ENCODE measurements at regions not wholly inside any gene's neighbourhood (a gene's known extent, or its start where the extent isn't known, plus 50 kb on each side); places are given as distances from the start of the nearest gene placed in this dataset.

DNA sequence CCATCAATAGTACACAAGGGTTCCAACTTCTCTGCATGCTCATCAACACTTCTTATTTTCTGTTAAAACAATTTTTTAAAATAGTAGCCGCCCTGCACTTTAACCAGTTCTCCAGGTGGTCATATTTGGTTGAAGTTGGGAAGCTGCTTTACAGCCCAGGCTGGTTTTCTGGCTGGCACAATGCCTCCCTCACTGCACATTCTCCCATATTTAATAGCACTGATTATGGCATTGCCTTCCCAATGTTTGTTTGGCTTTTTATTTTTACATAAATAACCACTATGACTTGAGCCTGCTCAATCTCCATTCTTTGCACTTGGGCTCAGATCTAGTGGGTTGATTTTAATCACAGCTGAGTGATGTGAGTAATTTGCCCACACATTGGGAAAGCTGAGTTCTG lies 111.9 kb upstream of the MAP4K3 start:
- no peaks in the 10 kb centered on the region for H3K36me3 ChIP-seq (ENCODE audit: control insufficient read depth in 4 of 4, insufficient read depth in 3 of 4, low read depth in 1 of 4, low read length in 3 of 4)
- H3K27ac ChIP-seq (ENCODE audit: low read depth in 1 of 2, low read length in 2 of 2) = no peak overlapping the region
- no peaks in the 10 kb centered on the region for H3K9me3 ChIP-seq (ENCODE audit: control insufficient read depth in 4 of 4, low read length in 3 of 4)
- 94% methylated on average over 1 of the region's 1 CpG for WGBS
- H3K4me3 ChIP-seq (ENCODE audit: low read depth in 1 of 3, low read length in 3 of 3) = no peak overlapping the region
- H3K9ac ChIP-seq (ENCODE audit: low read depth in 1 of 2, low read length in 2 of 2) = no peak overlapping the region
- H3K27me3 ChIP-seq (ENCODE audit: control insufficient read depth in 4 of 4, insufficient read depth in 4 of 4, low read length in 3 of 4) = no peaks in the 10 kb centered on the region
- no peak for DNase-seq (ENCODE audit: low spot score)
- H3K4me1 ChIP-seq (ENCODE audit: control insufficient read depth in 4 of 4, insufficient read depth in 4 of 4, low read length in 3 of 4) = peaks cover 0 to 18% (median 13%) of the 10 kb centered on the region in 4 donors
- TF ChIP-seq EGR1 (IDR thresholded peaks at IDR 0.05; ENCODE audit: low read depth in 2 of 2) = no peak
- TF ChIP-seq, protein P1, sequence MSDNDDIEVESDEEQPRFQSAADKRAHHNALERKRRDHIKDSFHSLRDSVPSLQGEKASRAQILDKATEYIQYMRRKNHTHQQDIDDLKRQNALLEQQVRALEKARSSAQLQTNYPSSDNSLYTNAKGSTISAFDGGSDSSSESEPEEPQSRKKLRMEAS (IDR thresholded peaks at IDR 0.05) = no peak
- TF ChIP-seq FOXA2 (IDR thresholded peaks at IDR 0.05) = no peak
- no peak for TF ChIP-seq HNF4G (IDR thresholded peaks at IDR 0.05)
- TF ChIP-seq SP1 (IDR thresholded peaks at IDR 0.05) = no peak
- TF ChIP-seq NR2F2 (IDR thresholded peaks at IDR 0.05) = no peak
- TF ChIP-seq JUND (IDR thresholded peaks at IDR 0.05) = no peak
- TF ChIP-seq, protein P2, sequence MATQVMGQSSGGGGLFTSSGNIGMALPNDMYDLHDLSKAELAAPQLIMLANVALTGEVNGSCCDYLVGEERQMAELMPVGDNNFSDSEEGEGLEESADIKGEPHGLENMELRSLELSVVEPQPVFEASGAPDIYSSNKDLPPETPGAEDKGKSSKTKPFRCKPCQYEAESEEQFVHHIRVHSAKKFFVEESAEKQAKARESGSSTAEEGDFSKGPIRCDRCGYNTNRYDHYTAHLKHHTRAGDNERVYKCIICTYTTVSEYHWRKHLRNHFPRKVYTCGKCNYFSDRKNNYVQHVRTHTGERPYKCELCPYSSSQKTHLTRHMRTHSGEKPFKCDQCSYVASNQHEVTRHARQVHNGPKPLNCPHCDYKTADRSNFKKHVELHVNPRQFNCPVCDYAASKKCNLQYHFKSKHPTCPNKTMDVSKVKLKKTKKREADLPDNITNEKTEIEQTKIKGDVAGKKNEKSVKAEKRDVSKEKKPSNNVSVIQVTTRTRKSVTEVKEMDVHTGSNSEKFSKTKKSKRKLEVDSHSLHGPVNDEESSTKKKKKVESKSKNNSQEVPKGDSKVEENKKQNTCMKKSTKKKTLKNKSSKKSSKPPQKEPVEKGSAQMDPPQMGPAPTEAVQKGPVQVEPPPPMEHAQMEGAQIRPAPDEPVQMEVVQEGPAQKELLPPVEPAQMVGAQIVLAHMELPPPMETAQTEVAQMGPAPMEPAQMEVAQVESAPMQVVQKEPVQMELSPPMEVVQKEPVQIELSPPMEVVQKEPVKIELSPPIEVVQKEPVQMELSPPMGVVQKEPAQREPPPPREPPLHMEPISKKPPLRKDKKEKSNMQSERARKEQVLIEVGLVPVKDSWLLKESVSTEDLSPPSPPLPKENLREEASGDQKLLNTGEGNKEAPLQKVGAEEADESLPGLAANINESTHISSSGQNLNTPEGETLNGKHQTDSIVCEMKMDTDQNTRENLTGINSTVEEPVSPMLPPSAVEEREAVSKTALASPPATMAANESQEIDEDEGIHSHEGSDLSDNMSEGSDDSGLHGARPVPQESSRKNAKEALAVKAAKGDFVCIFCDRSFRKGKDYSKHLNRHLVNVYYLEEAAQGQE (IDR thresholded peaks at IDR 0.05) = no peak
- TF ChIP-seq HNF4A (conservative IDR thresholded peaks at IDR 0.05) = no peak
- TF ChIP-seq RXRA (IDR thresholded peaks at IDR 0.05) = no peak
- TF ChIP-seq, protein P3, sequence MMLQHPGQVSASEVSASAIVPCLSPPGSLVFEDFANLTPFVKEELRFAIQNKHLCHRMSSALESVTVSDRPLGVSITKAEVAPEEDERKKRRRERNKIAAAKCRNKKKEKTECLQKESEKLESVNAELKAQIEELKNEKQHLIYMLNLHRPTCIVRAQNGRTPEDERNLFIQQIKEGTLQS (IDR thresholded peaks at IDR 0.05) = no peak
- no peak for TF ChIP-seq RAD21 (IDR thresholded peaks at IDR 0.05)
- TF ChIP-seq, protein P4, sequence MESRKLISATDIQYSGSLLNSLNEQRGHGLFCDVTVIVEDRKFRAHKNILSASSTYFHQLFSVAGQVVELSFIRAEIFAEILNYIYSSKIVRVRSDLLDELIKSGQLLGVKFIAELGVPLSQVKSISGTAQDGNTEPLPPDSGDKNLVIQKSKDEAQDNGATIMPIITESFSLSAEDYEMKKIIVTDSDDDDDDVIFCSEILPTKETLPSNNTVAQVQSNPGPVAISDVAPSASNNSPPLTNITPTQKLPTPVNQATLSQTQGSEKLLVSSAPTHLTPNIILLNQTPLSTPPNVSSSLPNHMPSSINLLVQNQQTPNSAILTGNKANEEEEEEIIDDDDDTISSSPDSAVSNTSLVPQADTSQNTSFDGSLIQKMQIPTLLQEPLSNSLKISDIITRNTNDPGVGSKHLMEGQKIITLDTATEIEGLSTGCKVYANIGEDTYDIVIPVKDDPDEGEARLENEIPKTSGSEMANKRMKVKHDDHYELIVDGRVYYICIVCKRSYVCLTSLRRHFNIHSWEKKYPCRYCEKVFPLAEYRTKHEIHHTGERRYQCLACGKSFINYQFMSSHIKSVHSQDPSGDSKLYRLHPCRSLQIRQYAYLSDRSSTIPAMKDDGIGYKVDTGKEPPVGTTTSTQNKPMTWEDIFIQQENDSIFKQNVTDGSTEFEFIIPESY (IDR thresholded peaks at IDR 0.05) = no peak
- no peak for TF ChIP-seq FOXA1 (IDR thresholded peaks at IDR 0.05)

DNA sequence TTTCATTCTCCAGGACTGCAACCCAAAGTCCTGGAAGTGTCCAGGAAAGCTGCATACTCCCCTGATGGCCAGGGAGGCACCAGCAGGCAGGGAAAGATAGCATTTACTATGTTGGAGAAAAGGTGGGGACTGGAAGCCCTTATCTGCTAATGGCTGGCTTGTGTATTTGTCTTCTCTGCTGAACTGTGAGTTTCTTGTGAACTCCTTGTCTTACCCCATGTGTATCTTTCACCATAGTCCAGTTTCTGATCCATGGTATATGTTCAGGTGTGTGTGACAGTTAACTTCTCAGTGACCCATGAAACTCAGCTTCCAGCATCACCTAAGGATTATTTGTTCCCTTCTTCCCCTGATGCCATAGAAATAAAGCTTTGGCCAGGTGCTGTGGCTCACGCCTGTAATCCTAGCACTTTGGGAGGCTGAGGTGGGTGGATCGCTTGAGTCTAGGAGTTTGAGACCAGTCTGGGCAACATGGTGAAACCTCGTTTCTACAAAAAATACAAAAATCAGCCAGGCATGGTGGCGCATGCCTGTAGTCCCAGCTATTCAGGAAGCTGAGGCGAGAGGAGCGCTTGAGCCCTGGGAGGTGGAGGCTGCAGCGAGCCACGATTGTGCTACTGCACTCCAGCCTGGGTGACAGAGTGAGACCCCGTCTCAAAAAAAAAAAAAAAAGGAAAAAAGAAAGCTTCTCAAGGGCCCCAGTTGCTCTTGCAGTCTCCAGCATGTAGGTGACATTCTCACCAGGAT lies 112.8 kb upstream of the MAP4K3 start:
- Histone ChIP-seq H3K4me1 (ENCODE audit: control insufficient read depth in 4 of 4, insufficient read depth in 4 of 4, low read length in 3 of 4) (peaks cover 0 to 18% (median 13%) of the 10 kb centered on the region in 4 donors), H3K4me3 (ENCODE audit: low read depth in 1 of 3, low read length in 3 of 3) (no peak overlapping the region), H3K36me3 (ENCODE audit: control insufficient read depth in 4 of 4, insufficient read depth in 3 of 4, low read depth in 1 of 4, low read length in 3 of 4) (no peaks in the 10 kb centered on the region), H3K27me3 (ENCODE audit: control insufficient read depth in 4 of 4, insufficient read depth in 4 of 4, low read length in 3 of 4) (no peaks in the 10 kb centered on the region), H3K27ac (ENCODE audit: low read depth in 1 of 2, low read length in 2 of 2) (no peak overlapping the region), H3K9ac (ENCODE audit: low read depth in 1 of 2, low read length in 2 of 2) (no peak overlapping the region), H3K9me3 (ENCODE audit: control insufficient read depth in 4 of 4, low read length in 3 of 4) (no peaks in the 10 kb centered on the region)
- 88% methylated on average over 9 of the region's 9 CpGs for WGBS
- no peak for DNase-seq (ENCODE audit: low spot score)
- TF ChIP-seq, protein P4 (IDR thresholded peaks at IDR 0.05) = no peak
- TF ChIP-seq RXRA (IDR thresholded peaks at IDR 0.05) (no peak), JUND (IDR thresholded peaks at IDR 0.05) (no peak), NR2F2 (IDR thresholded peaks at IDR 0.05) (no peak), EGR1 (IDR thresholded peaks at IDR 0.05; ENCODE audit: low read depth in 2 of 2) (no peak), FOXA2 (IDR thresholded peaks at IDR 0.05) (no peak), HNF4G (IDR thresholded peaks at IDR 0.05) (no peak), SP1 (IDR thresholded peaks at IDR 0.05) (no peak), HNF4A (conservative IDR thresholded peaks at IDR 0.05) (no peak), TAF1 (conservative IDR thresholded peaks at IDR 0.05) (no peak), YY1 (IDR thresholded peaks at IDR 0.05) (no peak), FOXA1 (IDR thresholded peaks at IDR 0.05) (no peak), RAD21 (IDR thresholded peaks at IDR 0.05) (no peak), GABPA (IDR thresholded peaks at IDR 0.05 in 1 of 2, conservative IDR thresholded peaks at IDR 0.05 in 1 of 2) (no peak)
- TF ChIP-seq, protein P5, sequence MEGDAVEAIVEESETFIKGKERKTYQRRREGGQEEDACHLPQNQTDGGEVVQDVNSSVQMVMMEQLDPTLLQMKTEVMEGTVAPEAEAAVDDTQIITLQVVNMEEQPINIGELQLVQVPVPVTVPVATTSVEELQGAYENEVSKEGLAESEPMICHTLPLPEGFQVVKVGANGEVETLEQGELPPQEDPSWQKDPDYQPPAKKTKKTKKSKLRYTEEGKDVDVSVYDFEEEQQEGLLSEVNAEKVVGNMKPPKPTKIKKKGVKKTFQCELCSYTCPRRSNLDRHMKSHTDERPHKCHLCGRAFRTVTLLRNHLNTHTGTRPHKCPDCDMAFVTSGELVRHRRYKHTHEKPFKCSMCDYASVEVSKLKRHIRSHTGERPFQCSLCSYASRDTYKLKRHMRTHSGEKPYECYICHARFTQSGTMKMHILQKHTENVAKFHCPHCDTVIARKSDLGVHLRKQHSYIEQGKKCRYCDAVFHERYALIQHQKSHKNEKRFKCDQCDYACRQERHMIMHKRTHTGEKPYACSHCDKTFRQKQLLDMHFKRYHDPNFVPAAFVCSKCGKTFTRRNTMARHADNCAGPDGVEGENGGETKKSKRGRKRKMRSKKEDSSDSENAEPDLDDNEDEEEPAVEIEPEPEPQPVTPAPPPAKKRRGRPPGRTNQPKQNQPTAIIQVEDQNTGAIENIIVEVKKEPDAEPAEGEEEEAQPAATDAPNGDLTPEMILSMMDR (IDR thresholded peaks at IDR 0.05; ENCODE audit: low read depth, low read length, missing input control) = no peak
- TF ChIP-seq, protein P1 (IDR thresholded peaks at IDR 0.05) = no peak
